GM19043 (cell line): ENCODE measurements at regions not wholly inside any gene's neighbourhood (a gene's known extent, or its start where the extent isn't known, plus 50 kb on each side); places are given as distances from the start of the nearest gene placed in this dataset.

Experiments
- ATAC-seq: cut with Tn5 transposase; IDR thresholded peaks from one replicate; pipeline ENCODE4 v1.9.1; 2021; ENCODE audit warnings: low read depth; ENCODE audit not compliant: unreplicated experiment

DNA sequence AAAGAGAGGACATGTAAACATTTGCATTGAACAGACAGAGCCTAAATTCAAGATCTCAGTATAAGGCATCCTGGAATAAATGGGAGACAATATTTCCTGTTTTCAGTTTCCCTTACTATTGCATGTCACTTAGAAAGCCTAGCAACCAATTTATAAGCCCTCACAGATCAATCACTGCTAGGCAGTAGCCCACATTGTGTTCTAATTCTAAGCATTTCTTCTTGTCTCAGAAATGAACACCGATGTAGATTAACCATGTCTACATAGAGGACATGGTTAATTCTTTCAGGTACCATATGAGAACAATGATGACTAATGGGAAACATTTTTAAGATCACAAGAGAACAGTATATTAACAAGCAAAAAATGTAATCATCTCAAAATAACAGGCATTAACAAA, 79.6 kb upstream of the HMHB1 start:
- ATAC-seq, result no peak

- no peak for ATAC-seq
These were observed 81.7 kb upstream of the HMHB1 start for GRCh38 chr5:143730112-143730801.

- ATAC-seq, result no peak
These were observed 82.5 kb upstream of the HMHB1 start for GRCh38 chr5:143729334-143729946.

DNA sequence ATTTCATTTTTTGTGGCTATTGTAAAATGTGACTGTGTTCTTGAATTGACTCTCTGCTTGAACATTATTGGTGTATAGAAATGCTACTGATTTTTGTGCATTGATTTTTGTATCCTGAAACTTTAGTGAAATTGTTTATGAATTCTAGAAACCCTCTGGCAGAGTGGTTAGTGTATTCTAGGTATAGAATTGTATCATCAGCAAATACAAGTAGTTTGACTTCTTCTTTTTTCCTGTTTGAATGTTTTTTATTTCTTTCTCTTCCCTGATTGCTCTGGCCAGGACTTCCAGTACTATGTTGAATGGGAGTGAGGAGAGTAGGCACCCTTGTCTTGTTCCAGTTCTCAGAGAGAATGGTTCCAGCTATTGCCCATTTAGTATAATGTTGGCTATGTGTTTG, 88.8 kb upstream of the HMHB1 start:
- ATAC-seq, result no peak

DNA sequence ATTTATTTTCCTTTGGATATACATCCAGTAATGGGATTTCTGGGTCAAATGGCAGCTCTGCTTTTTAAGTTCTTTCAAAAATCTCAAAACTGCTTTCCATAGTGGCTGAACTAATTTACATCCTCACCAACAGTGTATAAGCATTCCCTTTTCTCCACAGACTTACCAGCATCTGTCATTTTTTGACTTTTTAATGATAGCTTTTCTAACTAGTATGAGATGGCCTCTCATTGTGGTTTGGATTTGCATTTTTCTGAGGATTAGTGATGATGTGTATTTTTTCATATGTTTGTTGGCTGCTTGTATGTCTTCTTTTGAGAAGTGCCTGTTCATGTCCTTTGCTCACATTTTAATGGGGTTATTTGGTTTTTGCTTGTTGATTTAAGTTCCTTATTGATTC, 90.0 kb upstream of the HMHB1 start:
- no peak for ATAC-seq

DNA sequence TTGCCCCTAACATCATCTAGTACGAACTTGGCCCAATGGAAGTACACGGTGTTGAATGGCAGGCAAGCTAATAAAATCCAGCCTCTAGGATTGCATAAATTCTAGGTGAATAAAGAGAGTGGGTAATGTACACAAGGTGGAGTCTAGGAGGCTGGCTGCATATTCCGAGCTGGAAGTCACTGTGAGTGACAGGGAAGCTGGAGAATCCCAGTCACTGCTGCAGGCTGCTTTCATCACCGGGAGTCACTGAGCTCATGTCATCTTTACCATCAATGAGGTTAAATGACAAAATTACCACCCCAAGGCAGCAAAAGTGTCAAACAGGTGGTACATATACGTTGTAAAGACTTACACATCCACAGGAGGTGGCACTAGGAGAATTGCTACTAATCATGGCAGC, 91.3 kb upstream of the HMHB1 start:
- no peak for ATAC-seq

- ATAC-seq, result no peak
These were observed 94.6 kb upstream of the HMHB1 start for GRCh38 chr5:143717400-143717799.

- no peak for ATAC-seq
These were observed 95.1 kb upstream of the HMHB1 start for GRCh38 chr5:143716881-143717280.

DNA sequence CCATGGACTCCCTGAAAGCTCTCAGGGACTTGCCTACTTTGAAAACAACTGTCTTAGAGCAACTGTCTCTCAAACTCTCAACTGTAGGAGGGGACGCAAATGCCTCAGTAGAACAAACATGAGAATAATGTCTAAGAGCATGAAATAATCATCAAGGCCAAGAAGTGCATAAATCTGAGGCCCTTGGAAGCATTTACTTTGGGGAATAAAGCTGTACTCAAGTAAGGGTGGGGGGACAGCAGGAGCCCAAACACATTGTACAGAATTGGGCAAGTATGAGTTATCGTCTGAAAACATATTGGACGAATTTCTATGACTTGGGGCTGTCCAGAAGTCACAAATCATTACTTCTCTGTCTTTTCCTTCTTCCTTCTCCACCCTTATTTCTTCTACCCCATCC, 96.3 kb upstream of the HMHB1 start:
- ATAC-seq, result no peak

- ATAC-seq, result peak; percentile 70
These were observed 97.3 kb upstream of the HMHB1 start for GRCh38 chr5:143714629-143715028.

GRCh38 chr5:143713047-143714003, 98.6 kb upstream of the HMHB1 start:
- ATAC-seq, result no peak

DNA sequence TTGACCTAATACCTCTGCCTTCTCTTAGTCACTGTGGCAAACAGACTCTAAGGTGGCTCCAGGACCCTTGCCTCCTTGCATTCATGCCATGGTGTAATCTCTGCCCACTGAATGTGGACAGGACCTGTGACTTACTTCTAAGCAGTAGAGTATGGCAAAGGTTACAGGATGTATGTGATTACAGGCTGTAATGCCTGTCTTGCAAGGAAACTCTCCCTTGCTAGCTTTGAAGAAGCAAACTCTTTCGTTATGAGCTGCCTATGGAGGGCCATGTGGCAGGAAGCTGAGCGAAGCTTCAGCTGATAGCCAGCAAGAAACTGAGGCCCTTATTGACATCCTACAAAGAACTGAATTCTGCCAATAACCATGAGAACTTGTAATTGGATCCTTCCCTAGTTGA, 103.3 kb upstream of the HMHB1 start:
- no peak for ATAC-seq

GRCh38 chr5:143707806-143708205, 104.2 kb upstream of the HMHB1 start:
- no peak for ATAC-seq

- no peak for ATAC-seq
These were observed 106.6 kb upstream of the HMHB1 start for GRCh38 chr5:143705381-143705780.

- ATAC-seq, result no peak
These were observed 108.3 kb upstream of the HMHB1 start for GRCh38 chr5:143703659-143704058.

DNA sequence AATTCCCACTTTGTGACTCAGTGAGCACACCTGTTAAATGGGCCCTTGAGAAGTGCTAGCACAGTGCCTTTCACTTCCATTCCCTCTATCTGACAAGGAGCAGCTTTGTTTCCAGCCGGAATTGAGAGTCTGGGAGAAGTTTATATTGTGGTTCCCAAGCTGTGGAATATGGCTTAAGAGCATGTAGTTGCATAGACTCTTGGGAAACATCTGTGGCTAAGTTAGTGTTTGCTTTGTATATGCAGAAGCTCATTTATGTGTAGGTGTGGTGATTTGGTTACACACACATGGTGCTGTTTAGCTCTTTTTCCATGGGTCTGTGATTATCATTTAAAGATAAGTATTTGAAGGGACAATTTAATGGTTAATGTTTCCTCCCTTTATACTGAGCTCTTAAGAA, 110.5 kb upstream of the HMHB1 start:
- no peak for ATAC-seq

- no peak for ATAC-seq
These were observed 111.0 kb upstream of the HMHB1 start for GRCh38 chr5:143700994-143701393.

DNA sequence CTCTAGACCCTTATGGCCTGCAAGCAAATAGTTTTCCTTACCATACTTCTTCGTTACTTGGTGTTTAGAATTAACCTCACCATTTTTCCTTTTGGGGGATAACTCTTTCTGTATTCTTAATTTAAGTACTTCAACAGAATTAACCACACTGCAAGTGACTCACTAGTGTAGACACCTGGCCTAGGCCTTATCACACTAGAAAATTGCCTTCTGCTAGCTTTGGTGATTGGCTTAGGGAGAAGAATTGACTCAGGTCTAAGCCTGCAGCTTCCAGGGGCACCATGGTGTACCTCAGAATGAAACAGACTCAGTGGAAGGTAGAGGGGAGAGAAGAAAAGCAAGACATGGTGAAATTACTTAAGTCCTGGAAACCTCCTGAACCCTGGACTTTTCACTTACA, 112.8 kb upstream of the HMHB1 start:
- no peak for ATAC-seq

- ATAC-seq, result no peak
These were observed 113.4 kb upstream of the HMHB1 start for GRCh38 chr5:143698574-143698973.

DNA sequence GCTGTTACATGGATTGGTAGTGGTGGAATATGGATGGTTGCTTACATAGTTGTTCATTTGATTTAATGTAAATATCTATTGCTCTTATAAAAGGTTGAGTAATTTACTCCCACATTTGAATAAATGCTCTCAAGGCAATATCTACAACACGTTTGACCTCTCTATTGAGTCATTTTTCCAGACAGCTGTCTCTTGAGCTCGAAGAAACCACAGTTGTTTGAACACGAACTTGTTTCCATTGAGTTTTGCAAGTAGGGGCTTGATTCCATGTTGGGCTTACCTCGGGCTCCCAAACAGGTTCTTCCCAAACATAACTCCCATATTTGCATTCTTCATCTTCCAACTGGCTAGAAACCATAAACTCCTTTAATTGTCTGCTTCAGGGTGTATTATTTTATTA, 115.0 kb upstream of the HMHB1 start:
- ATAC-seq, result no peak

- no peak for ATAC-seq
These were observed 116.0 kb upstream of the HMHB1 start for GRCh38 chr5:143695941-143696340.
